GM12891 (cell line): ENCODE measurements at regions not wholly inside any gene's neighbourhood (a gene's known extent, or its start where the extent isn't known, plus 50 kb on each side); places are given as distances from the start of the nearest gene placed in this dataset.

Experiments used
- DNase-seq: peaks from one replicate; pipeline ENCODE4 v3.0.0; 2011; ENCODE audit warnings: low spot score; ENCODE audit not compliant: insufficient read length
- FAIRE-seq: peaks from 2 replicates; lab custom pipeline; 2011; peaks lifted over from hg19 to GRCh38; lab: Jason Lieb, UNC
- PAX5 ChIP-seq: IDR thresholded peaks from 2 replicates; pipeline ENCODE4 v1.6.1; 2011; ENCODE audit warnings: low read length, moderate library complexity, mild to moderate bottlenecking; ENCODE audit not compliant: insufficient read depth, severe bottlenecking
- POLR2A ChIP-seq: IDR thresholded peaks from 2 replicates; pipeline ENCODE4 v1.6.1; 2011; ENCODE audit warnings: low read depth, low read length, control low read depth
- POLR2AphosphoS5 ChIP-seq: IDR thresholded peaks from 2 replicates; pipeline ENCODE4 v1.6.1; 2011; ENCODE audit warnings: low read depth, low read length, control low read depth
- POU2F2 ChIP-seq: IDR thresholded peaks from 2 replicates; pipeline ENCODE4 v1.6.1; 2011; ENCODE audit warnings: low read depth, mild to moderate bottlenecking, control low read depth, low read length, moderate library complexity
- SPI1 ChIP-seq: IDR thresholded peaks from 2 replicates; pipeline ENCODE4 v1.6.1; 2011; ENCODE audit warnings: low read depth, low read length, control low read depth
- TAF1 ChIP-seq: IDR thresholded peaks from 2 replicates; pipeline ENCODE4 v1.6.1; 2011; ENCODE audit warnings: low read depth, low read length, control low read depth

DNA sequence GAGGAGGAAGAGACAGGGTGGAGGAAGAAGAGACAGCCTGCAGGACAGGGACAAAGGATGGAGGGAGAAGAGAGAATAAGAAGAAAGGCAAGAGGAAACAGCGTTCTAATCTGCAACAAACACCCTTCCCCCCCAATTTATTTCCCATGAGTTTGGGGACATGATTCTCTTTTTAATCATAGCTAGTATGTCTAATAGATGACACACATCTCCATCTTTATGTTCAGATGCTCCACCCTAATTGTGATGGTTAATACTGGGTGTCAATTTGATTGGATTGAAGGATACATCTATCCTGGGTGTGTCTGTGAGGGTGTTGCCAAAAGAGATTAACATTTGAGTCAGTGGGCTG is 200.8 kb downstream of the VCY1B start:
- TF ChIP-seq POLR2A (no peak), POU2F2 (no peak), POLR2AphosphoS5 (no peak), PAX5 (no peak), SPI1 (no peak), TAF1 (no peak)
- no peak for FAIRE-seq

GRCh38 chrY:14277029-14277428 is 221.0 kb downstream of the VCY1B start:
- no peak for FAIRE-seq
- no peak for TF ChIP-seq POLR2A
- no peak for TF ChIP-seq PAX5
- TF ChIP-seq POLR2AphosphoS5, result no peak
- no peak for TF ChIP-seq TAF1
- no peak for TF ChIP-seq SPI1
- TF ChIP-seq POU2F2, result no peak
- no peak for DNase-seq

More for the DNA sequence above, 200.8 kb downstream of the VCY1B start:
- DNase-seq, result no peak

GRCh38 chrY:14290656-14291375 is 233.5 kb upstream of the NLGN4Y start:
- FAIRE-seq (no peak), DNase-seq (no peak)
- TF ChIP-seq POLR2AphosphoS5, result no peak
- no peak for TF ChIP-seq POU2F2
- TF ChIP-seq TAF1, result no peak
- TF ChIP-seq POLR2A, result no peak

- DNase-seq, result no peak
- FAIRE-seq, result no peak
- no peak for TF ChIP-seq SPI1
- TF ChIP-seq PAX5, result no peak
Observed at GRCh38 chrY:14292382-14292781, 231.9 kb upstream of the NLGN4Y start.

GRCh38 chrY:14300775-14301174 is 223.6 kb upstream of the NLGN4Y start:
- no peak for FAIRE-seq
- no peak for TF ChIP-seq POLR2AphosphoS5
- no peak for TF ChIP-seq SPI1
- no peak for TF ChIP-seq TAF1
- TF ChIP-seq POLR2A, result no peak
- no peak for TF ChIP-seq PAX5
- TF ChIP-seq POU2F2, result no peak
- DNase-seq, result no peak

GRCh38 chrY:14301552-14301951 is 222.8 kb upstream of the NLGN4Y start:
- TF ChIP-seq PAX5, result no peak
- no peak for TF ChIP-seq TAF1
- TF ChIP-seq POU2F2, result no peak
- TF ChIP-seq SPI1, result no peak
- no peak for TF ChIP-seq POLR2AphosphoS5
- no peak for TF ChIP-seq POLR2A
- DNase-seq (no peak), FAIRE-seq (no peak)

- TF ChIP-seq POLR2AphosphoS5 (no peak), SPI1 (no peak), POU2F2 (no peak), TAF1 (no peak), PAX5 (no peak), POLR2A (no peak)
- FAIRE-seq (peak; percentile 89), DNase-seq (no peak)
Observed at GRCh38 chrY:14328677-14329345, 195.5 kb upstream of the NLGN4Y start.

DNA sequence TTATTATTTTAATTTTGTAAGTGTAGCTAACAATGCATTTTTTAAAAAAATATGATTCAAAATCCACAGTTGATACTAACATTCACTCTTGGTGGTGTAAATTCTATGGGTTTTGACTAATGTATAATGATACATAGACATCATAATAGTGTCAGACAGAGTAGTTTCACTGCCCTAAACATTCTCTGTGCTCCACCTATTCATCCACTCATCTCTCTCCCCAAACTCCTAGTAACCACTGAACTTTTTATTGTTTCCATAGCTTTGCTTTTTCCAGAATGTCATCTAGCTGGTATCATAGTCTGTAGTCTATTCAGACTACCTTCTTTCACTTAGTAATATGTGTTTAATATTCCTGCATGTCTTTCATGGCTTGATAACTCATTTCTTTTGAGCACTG is 194.0 kb upstream of the NLGN4Y start:
- DNase-seq (no peak), FAIRE-seq (no peak)
- no peak for TF ChIP-seq POU2F2

DNA sequence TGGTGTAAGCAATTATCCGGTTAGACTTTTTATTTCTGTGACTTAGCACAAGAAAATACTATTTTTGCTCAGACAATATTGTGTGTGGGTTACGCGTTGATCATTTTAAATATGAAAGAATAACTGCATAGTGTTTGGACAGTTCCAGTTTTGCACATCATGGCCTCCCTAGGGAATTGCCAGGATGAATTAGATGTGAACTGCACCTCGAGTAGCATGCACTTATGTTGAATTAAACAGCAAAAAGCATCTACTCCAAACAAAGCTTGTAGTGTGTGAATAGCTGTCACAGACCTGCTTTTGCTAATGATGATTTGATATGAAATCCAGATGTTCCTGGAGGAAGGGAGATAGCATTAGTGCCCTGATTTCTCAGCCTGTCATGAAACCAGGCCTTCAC is 184.8 kb upstream of the NLGN4Y start:
- TF ChIP-seq PAX5, result no peak
- no peak for TF ChIP-seq TAF1
- TF ChIP-seq POLR2A, result no peak
- no peak for TF ChIP-seq SPI1
- TF ChIP-seq POU2F2, result no peak
- TF ChIP-seq POLR2AphosphoS5, result no peak
- DNase-seq, result no peak
- peak; percentile 45 for FAIRE-seq

GRCh38 chrY:14340459-14341143 is 183.7 kb upstream of the NLGN4Y start:
- DNase-seq, result no peak
- FAIRE-seq, result peak; percentile 90
- TF ChIP-seq TAF1 (no peak), SPI1 (peak; percentile 73)

- no peak for TF ChIP-seq POLR2AphosphoS5
- TF ChIP-seq POU2F2, result 0 out of 2 replicates have a peak, but pooled peaks have one; percentile 30
- FAIRE-seq, result peak; percentile 94
- DNase-seq, result no peak
Observed at GRCh38 chrY:14344648-14345333, 179.5 kb upstream of the NLGN4Y start.
